K562 (cell line): ENCODE measurements at regions not wholly inside any gene's neighbourhood (a gene's known extent, or its start where the extent isn't known, plus 50 kb on each side); places are given as distances from the start of the nearest gene placed in this dataset.
A peak's percentile ranks its signal among the peaks of the same experiment; 100 is the strongest.

ENCODE experiments used
- ATAC-seq: fragments of 200-7000 bp; cut with Tn5 transposase; 3 replicates; pipeline ENCODE4 v1.9.1; 2020; ENCODE audit warnings: moderate library complexity
- BruUV-seq: library from RNA; stranded (reverse); fragments of 400-500 nt; replicated peaks from 2 replicates; lab custom pipeline; 2021; lab: Mats Ljungman, UMichigan
- CTCF ChIA-PET: fragments of 300-600 bp; formaldehyde crosslinking; extraction: SDS; loops from one replicate; lab custom pipeline; 2021; ENCODE audit warnings: low intra/inter-chr PET ratio; lab: Yijun Ruan, JAX
- POLR2A ChIA-PET: fragments of 300-600, 350-650 bp; sonication (Branson Sonifier 250); formaldehyde crosslinking; extraction: SDS; loops from one replicate; lab custom pipeline; 2021; ENCODE audit warnings: antibody characterized with exemption, inconsistent platforms; lab: Yijun Ruan, JAX
- DNase-seq, 4 experiments: peaks; one replicate each; pipeline versions ENCODE4 v3.0.0 to v3.0.0-alpha.2; 2011 to 2018; ENCODE audit warnings: low spot score in 3 of 4, mixed read lengths in 3 of 4; ENCODE audit errors: extremely low read depth in 1 of 4
- FAIRE-seq: peaks from 2 replicates; lab custom pipeline; 2011; peaks lifted over from hg19 to GRCh38; lab: Jason Lieb, UNC
- H2AFZ ChIP-seq: 2 replicates; pipeline ENCODE4 v1.6.0; 2011; ENCODE audit warnings: low read depth, low read length, control low read depth, inconsistent platforms
- H3K27ac ChIP-seq: fragments of 200-600 bp; 3 replicates; pipeline ENCODE4 v1.8.0; 2011; ENCODE audit warnings: low read depth, mild to moderate bottlenecking, control low read depth, inconsistent platforms, low read length, moderate library complexity, mixed read lengths; ENCODE audit errors: extremely low read depth
- H3K27me3 ChIP-seq, 2 experiments: fragments of 300-600 bp in 1 of 2; 2 replicates in 1 of 2; 3 replicates in 1 of 2; pipeline versions ENCODE4 v1.6.0 to v1.8.0; 2011; ENCODE audit warnings: inconsistent platforms in 2 of 2, low read length in 2 of 2, mild to moderate bottlenecking in 1 of 2, mixed read lengths in 1 of 2, moderate library complexity in 1 of 2; ENCODE audit not compliant: control insufficient read depth in 2 of 2, insufficient read depth in 2 of 2
- H3K36me3 ChIP-seq: fragments of 300-600 bp; 3 replicates; pipeline ENCODE4 v1.8.0; 2011; ENCODE audit warnings: mild to moderate bottlenecking, low read length, inconsistent platforms; ENCODE audit not compliant: control insufficient read depth, insufficient read depth
- H3K4me1 ChIP-seq, 2 experiments: fragments of 200-600 bp in 1 of 2; replicated peaks in 1 of 2; 2 replicates in 1 of 2; 3 replicates in 1 of 2; pipeline versions ENCODE4 v1.5.1 to v1.8.0; 2011; ENCODE audit warnings: inconsistent platforms in 2 of 2, low read length in 2 of 2, mild to moderate bottlenecking in 1 of 2, mixed read lengths in 1 of 2, moderate library complexity in 1 of 2; ENCODE audit not compliant: control insufficient read depth in 2 of 2, insufficient read depth in 2 of 2
- H3K4me2 ChIP-seq: 2 replicates; pipeline ENCODE4 v1.6.1; 2011; ENCODE audit warnings: low read length, control low read depth, inconsistent platforms, mixed read lengths; ENCODE audit not compliant: insufficient read depth
- H3K4me3 ChIP-seq: fragments of 200-600 bp; sonication (generic), shearing (Covaris generic); 2 replicates; pipeline ENCODE4 v1.5.1; 2016; ENCODE audit warnings: control low read depth, inconsistent platforms
- H3K79me2 ChIP-seq: fragments of 200-600 bp; 3 replicates; pipeline ENCODE4 v1.8.0; 2011; ENCODE audit warnings: low read length, inconsistent platforms; ENCODE audit not compliant: control insufficient read depth, insufficient read depth
- H3K9ac ChIP-seq, 2 experiments: 2 replicates each; pipeline versions ENCODE4 v1.6.0 to v1.6.1; 2011; ENCODE audit warnings: low read depth in 2 of 2, low read length in 2 of 2, control low read depth in 1 of 2, inconsistent platforms in 1 of 2, mild to moderate bottlenecking in 1 of 2, mixed read lengths in 1 of 2; ENCODE audit not compliant: insufficient read depth in 1 of 2
- H3K9me1 ChIP-seq: one replicate; pipeline ENCODE4 v1.6.0; 2011; ENCODE audit warnings: inconsistent platforms, mild to moderate bottlenecking, low read length, moderate library complexity; ENCODE audit not compliant: control insufficient read depth, insufficient read depth
- H3K9me3 ChIP-seq: replicated peaks from 2 replicates; pipeline ENCODE4 v1.5.1; 2011; ENCODE audit warnings: low read depth, low read length, inconsistent platforms; ENCODE audit not compliant: control insufficient read depth, insufficient read depth
- H4K20me1 ChIP-seq: replicated peaks from 2 replicates; pipeline ENCODE4 v1.6.1; 2011; ENCODE audit warnings: low read length, inconsistent platforms, mixed read lengths; ENCODE audit not compliant: control insufficient read depth, insufficient read depth
- ILF3 ChIP-seq: fragments of 450-650 bp; IDR thresholded peaks from 2 replicates; pipeline ENCODE4 v1.6.1; 2018; ENCODE audit warnings: antibody characterized with exemption, mild to moderate bottlenecking, moderate library complexity, borderline replicate concordance
- ZNF253 ChIP-seq: fragments of 250-450 bp; sonication (Bioruptor Pico); conservative IDR thresholded peaks from 2 replicates; pipeline ENCODE4 v1.6.1; 2021; ENCODE audit warnings: mild to moderate bottlenecking
- ZNF274 ChIP-seq: IDR thresholded peaks from 2 replicates; pipeline ENCODE4 v1.6.1; 2011; ENCODE audit warnings: low read depth, mild to moderate bottlenecking, low read length, moderate library complexity, borderline replicate concordance
- WGBS: fragments of 100-300 bp; shearing (Covaris generic); methylation state at CpG from one replicate; pipeline ENCODE4 v1.1.6; 2016; ENCODE audit warnings: low coverage, mixed read lengths; ENCODE audit not compliant: insufficient coverage; ENCODE audit errors: missing lambda C conversion rate; 5-methylcytosine and 5-hydroxymethylcytosine counted together
- in situ Hi-C: fragments of 300-500 bp; cut with MboI; formaldehyde crosslinking; loops from 4 replicates; pipeline ENCODE4 v1.15.0; 2018; ENCODE audit warnings: inconsistent platforms, mixed read lengths
- intact Hi-C: fragments of 100-400 bp; cut with micrococcal nuclease; formaldehyde crosslinking; loops from 2 replicates; pipeline ENCODE4 v1.14.2; 2022
- TF ChIP-seq, protein P1 (sequence below): IDR thresholded peaks from 2 replicates; pipeline ENCODE4 v1.6.1; 2016; ENCODE audit warnings: missing genetic modification characterization, missing compliant biosample characterization
- TF ChIP-seq, protein P2 (sequence below): fragments of 450-650 bp; formaldehyde crosslinking; IDR thresholded peaks from 2 replicates; pipeline ENCODE4 v1.4.0; 2022; ENCODE audit warnings: mild to moderate bottlenecking, moderate library complexity

DNA sequence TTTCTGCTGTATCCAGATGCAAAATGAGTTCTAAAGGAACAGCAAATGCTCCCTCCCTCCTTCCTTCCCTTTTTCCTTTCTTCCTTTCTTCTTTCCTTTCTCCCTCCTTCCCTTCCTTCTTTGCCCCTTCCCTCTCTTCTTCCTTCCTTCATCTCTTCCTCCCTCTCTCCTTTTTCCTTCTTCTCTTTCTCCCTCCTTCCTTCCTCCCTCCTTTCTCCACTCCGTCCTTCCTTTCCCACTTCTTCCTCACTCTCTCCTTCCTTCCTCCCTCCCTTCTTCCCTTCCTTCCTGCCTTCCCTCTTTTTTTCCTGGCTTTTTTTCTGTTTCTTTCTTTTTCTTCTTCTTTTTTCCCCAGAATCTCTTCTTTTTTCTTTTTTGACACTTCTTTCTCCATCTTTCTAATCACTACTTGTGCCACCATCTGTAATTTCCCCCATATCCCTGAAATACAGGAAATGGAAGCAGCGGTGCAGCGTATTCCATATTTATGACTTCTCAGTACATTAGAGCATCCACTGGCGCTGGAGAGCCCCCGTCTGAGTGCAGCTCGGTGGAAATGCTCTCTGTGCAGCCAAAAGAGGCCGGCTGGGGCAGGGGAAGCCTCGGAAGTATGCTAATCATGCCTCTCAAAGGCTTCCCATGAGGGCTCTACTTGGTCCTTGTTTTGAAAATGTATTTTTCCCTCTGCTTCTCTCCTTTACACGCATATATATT is 275.6 kb downstream of the TSHZ3 start:
- H3K27ac ChIP-seq, result no peak overlapping the region
- ATAC-seq (no peak), DNase-seq (no peak), FAIRE-seq (no peak)
- no TSS peak for BruUV-seq
- H3K9me3 ChIP-seq, result no peaks in the 10 kb centered on the region
- 0% methylated on average over 9 of the region's 9 CpGs for WGBS
- H2AFZ ChIP-seq, result no peak overlapping the region
- peaks cover 0 to 4% of the 10 kb centered on the region in 2 experiments; a peak in 1 of 5 replicates for H3K27me3 ChIP-seq
- in situ Hi-C loops, result no loop called here
- H3K9me1 ChIP-seq, result no peaks in the 10 kb centered on the region
- no peaks in the 10 kb centered on the region for H3K36me3 ChIP-seq
- no peaks in the 10 kb centered on the region for H3K79me2 ChIP-seq
- intact Hi-C loops, result no loop called here
- TF ChIP-seq, protein P1, sequence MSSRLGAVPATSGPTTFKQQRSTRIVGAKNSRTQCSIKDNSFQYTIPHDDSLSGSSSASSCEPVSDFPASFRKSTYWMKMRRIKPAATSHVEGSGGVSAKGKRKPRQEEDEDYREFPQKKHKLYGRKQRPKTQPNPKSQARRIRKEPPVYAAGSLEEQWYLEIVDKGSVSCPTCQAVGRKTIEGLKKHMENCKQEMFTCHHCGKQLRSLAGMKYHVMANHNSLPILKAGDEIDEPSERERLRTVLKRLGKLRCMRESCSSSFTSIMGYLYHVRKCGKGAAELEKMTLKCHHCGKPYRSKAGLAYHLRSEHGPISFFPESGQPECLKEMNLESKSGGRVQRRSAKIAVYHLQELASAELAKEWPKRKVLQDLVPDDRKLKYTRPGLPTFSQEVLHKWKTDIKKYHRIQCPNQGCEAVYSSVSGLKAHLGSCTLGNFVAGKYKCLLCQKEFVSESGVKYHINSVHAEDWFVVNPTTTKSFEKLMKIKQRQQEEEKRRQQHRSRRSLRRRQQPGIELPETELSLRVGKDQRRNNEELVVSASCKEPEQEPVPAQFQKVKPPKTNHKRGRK (tag), result peak; percentile 51; the same call in 1 of the 2 replicates
- no peak for TF ChIP-seq ZNF253
- TF ChIP-seq ZNF274, result no peak
- TF ChIP-seq, protein P2, sequence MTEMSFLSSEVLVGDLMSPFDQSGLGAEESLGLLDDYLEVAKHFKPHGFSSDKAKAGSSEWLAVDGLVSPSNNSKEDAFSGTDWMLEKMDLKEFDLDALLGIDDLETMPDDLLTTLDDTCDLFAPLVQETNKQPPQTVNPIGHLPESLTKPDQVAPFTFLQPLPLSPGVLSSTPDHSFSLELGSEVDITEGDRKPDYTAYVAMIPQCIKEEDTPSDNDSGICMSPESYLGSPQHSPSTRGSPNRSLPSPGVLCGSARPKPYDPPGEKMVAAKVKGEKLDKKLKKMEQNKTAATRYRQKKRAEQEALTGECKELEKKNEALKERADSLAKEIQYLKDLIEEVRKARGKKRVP, result no peak
- TF ChIP-seq ILF3, result no peak
- no peaks in the 10 kb centered on the region for H3K4me1 ChIP-seq
- H3K4me2 ChIP-seq, result no peak overlapping the region
- ChIA-PET POLR2A (interaction anchor here (0.6 kb wide), 2 partner anchors 78 to 473 kb away, joined by 3 read pairs; no protein-coding TSS in a partner anchor), CTCF (no interaction called here)
- no peaks in the 10 kb centered on the region; the same call in 1 of the 2 replicates for H4K20me1 ChIP-seq
- no peak overlapping the region for H3K9ac ChIP-seq
- no peak overlapping the region for H3K4me3 ChIP-seq
